Activated T-cell treated with anti-CD3 and anti-CD28 coated beads, Interleukin-2, amount 50 U/mL, for 72 hours (primary cell): ENCODE measurements at regions not wholly inside any gene's neighbourhood (a gene's known extent, or its start where the extent isn't known, plus 50 kb on each side); places are given as distances from the start of the nearest gene placed in this dataset.
"Not testable (repeated sequence)": the region's sequence is repeated elsewhere in the genome, so short reads cannot be mapped to it uniquely, and the experiment has no call there.

ENCODE experiments used
- ATAC-seq, 2 donors: fragments of 150-1000 bp; cut with Tn5 transposase; replicated peaks in 1 of 2; 2 replicates each; pipeline ENCODE4 v1.10.0; 2021; ENCODE audit warnings: moderate library complexity in 2 of 2, mild to moderate bottlenecking in 1 of 2
- DNase-seq, 2 donors: peaks; one replicate each; pipeline ENCODE4 v3.0.0; 2021 to 2022; ENCODE audit warnings: mixed read lengths in 1 of 2
- H3K27ac Mint-ChIP-seq: one replicate; pipeline ENCODE4 v1.8.0; 2022; ENCODE audit warnings: mild to moderate bottlenecking, moderate library complexity, mixed read lengths
- H3K27me3 Mint-ChIP-seq: one replicate; pipeline ENCODE4 v1.8.0; 2022; ENCODE audit warnings: low read depth, mixed read lengths
- H3K36me3 Mint-ChIP-seq, 2 donors: one replicate each; pipeline ENCODE4 v1.8.0; 2022; ENCODE audit warnings: mixed read lengths in 2 of 2, mild to moderate bottlenecking in 1 of 2; ENCODE audit not compliant: insufficient read depth in 2 of 2
- H3K4me1 Mint-ChIP-seq: one replicate; pipeline ENCODE4 v1.8.0; 2022; ENCODE audit warnings: low read depth, mixed read lengths
- H3K4me3 Mint-ChIP-seq, 2 donors: one replicate each; pipeline ENCODE4 v1.8.0; 2022; ENCODE audit warnings: mild to moderate bottlenecking in 2 of 2, mixed read lengths in 2 of 2, moderate library complexity in 2 of 2
- H3K9me3 Mint-ChIP-seq, 2 donors: one replicate each; pipeline ENCODE4 v1.8.0; 2022; ENCODE audit warnings: mixed read lengths in 2 of 2

DNA sequence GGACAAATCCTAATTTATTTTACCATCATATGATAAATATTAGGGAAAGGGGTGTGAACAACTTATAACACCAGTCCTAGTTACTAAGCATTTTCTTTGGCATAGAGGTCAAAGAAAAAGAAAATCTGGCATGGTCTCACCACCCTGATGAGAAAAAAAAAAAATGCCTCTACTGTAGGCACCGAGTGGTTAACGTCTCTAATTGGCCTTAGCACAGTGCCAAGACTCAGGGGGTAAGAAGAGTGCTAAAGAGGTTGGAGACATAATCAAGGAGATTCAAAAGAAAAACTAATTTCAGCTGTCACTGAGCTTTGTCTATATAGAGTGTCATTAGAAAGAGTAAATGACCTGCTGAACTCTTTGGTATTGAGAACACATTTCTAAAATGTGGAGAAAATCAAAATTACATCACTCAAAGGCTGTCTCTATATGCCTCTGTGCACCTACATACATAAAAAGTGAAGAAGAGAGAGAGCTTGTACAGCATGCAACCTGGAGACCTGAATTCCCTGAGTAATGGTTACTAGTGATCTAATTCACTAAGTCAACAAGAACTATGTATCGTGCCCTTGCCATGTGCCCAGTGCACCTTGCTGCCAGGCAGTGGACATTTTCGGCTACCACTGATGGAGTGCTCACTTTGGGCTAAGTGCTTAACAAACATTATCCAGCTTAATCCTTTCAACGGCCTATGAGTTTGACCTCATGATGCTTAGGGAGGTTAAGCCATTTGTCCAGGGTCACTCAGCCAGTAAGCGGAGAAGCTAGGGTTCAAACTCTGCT, 113.8 kb upstream of the G2E3 start:
- Mint-ChIP-seq H3K9me3 (no peaks in the 10 kb centered on the region), H3K27ac (no peak overlapping the region), H3K4me3 (no peak overlapping the region), H3K27me3 (peaks cover 15% of the 10 kb centered on the region), H3K36me3 (no peaks in the 10 kb centered on the region), H3K4me1 (no peaks in the 10 kb centered on the region)
- ATAC-seq (no peak), DNase-seq (no peak)

DNA sequence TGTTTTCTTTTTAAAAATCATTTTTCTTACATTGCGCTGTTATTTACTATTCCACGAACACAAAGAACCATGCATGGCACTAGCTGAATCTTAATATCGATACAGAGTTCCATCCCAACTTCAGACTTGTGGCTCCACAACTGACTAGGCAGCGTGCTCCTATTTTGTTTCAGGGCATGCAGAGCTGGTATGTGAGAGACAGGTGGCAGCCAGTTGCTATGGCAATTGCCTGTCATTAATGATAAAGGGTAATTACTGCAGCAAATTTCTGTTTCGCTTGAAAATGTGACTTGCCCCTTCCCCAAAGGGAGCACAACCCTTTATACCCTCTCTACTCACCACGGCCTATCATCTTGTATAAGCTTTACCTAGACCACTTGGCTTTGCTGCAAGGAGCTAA, 113.1 kb upstream of the G2E3 start:
- H3K9me3 Mint-ChIP-seq: no peaks in the 10 kb centered on the region
- DNase-seq: no peak
- no peak overlapping the region for H3K27ac Mint-ChIP-seq
- H3K36me3 Mint-ChIP-seq: no peaks in the 10 kb centered on the region
- H3K4me3 Mint-ChIP-seq: no peak overlapping the region
- peaks cover 15% of the 10 kb centered on the region for H3K27me3 Mint-ChIP-seq
- no peaks in the 10 kb centered on the region for H3K4me1 Mint-ChIP-seq
- no peak for ATAC-seq

- Mint-ChIP-seq H3K9me3 (no peaks in the 10 kb centered on the region), H3K27me3 (no peaks in the 10 kb centered on the region), H3K4me3 (no peak overlapping the region), H3K4me1 (no peaks in the 10 kb centered on the region), H3K36me3 (no peaks in the 10 kb centered on the region), H3K27ac (no peak overlapping the region)
- no peak for ATAC-seq
- DNase-seq: no peak
Observed at GRCh38 chr14:30450631-30451545, 108.1 kb upstream of the G2E3 start.

DNA sequence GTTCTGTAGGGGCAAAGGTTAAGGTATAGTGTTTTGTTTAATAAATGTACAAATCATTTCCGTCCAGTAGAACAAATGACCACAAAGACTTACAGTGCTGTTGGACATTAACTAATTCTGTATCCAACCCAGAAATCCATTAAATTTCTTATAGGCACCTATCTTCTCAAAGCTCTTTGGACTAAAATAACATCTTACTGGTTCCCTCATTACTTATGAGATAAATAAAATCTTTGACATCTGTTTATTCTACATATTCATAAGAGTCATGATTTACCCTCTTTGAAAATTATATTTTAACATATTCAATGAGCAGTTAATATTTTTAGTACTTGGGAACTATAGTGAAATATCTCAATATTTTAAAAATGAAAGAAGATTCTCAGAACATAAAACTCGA, 102.7 kb upstream of the G2E3 start:
- DNase-seq (no peak), ATAC-seq (no peak)
- H3K27ac Mint-ChIP-seq: no peak overlapping the region

GRCh38 chr14:30462358-30462757, 96.6 kb upstream of the G2E3 start:
- Mint-ChIP-seq H3K9me3 (no peaks in the 10 kb centered on the region), H3K4me1 (no peaks in the 10 kb centered on the region), H3K27ac (no peak overlapping the region), H3K36me3 (no peaks in the 10 kb centered on the region), H3K4me3 (no peak overlapping the region), H3K27me3 (no peaks in the 10 kb centered on the region)
- DNase-seq (no peak), ATAC-seq (no peak)

More for the DNA sequence above, 102.7 kb upstream of the G2E3 start:
- H3K4me1 Mint-ChIP-seq: no peaks in the 10 kb centered on the region
- no peaks in the 10 kb centered on the region for H3K27me3 Mint-ChIP-seq
- H3K9me3 Mint-ChIP-seq: no peaks in the 10 kb centered on the region
- H3K36me3 Mint-ChIP-seq: no peaks in the 10 kb centered on the region
- H3K4me3 Mint-ChIP-seq: no peak overlapping the region

GRCh38 chr14:30464481-30464880, 94.5 kb upstream of the G2E3 start:
- ATAC-seq (no peak), DNase-seq (no peak)
- Mint-ChIP-seq H3K9me3 (no peaks in the 10 kb centered on the region), H3K27ac (no peak overlapping the region), H3K27me3 (no peaks in the 10 kb centered on the region), H3K4me1 (no peaks in the 10 kb centered on the region), H3K36me3 (no peaks in the 10 kb centered on the region), H3K4me3 (no peak overlapping the region)

- ATAC-seq: no peak
- H3K36me3 Mint-ChIP-seq: no peaks in the 10 kb centered on the region
- H3K9me3 Mint-ChIP-seq: no peaks in the 10 kb centered on the region
- no peak overlapping the region for H3K27ac Mint-ChIP-seq
- no peak for DNase-seq
- H3K4me3 Mint-ChIP-seq: no peak overlapping the region
- H3K4me1 Mint-ChIP-seq: no peaks in the 10 kb centered on the region
- peaks cover 5% of the 10 kb centered on the region for H3K27me3 Mint-ChIP-seq
Observed at GRCh38 chr14:30468354-30468753, 90.6 kb upstream of the G2E3 start.

- no peaks in the 10 kb centered on the region for H3K9me3 Mint-ChIP-seq
- peaks cover 5% of the 10 kb centered on the region for H3K27me3 Mint-ChIP-seq
- ATAC-seq (no peak), DNase-seq (no peak)
- no peaks in the 10 kb centered on the region for H3K4me1 Mint-ChIP-seq
- H3K4me3 Mint-ChIP-seq: no peak overlapping the region
- H3K27ac Mint-ChIP-seq: no peak overlapping the region
- no peaks in the 10 kb centered on the region for H3K36me3 Mint-ChIP-seq
Observed at GRCh38 chr14:30471980-30472379, 87.0 kb upstream of the G2E3 start.

GRCh38 chr14:30473846-30474696, 84.9 kb upstream of the G2E3 start:
- ATAC-seq, H3K27me3 Mint-ChIP-seq, H3K4me3 Mint-ChIP-seq, H3K27ac Mint-ChIP-seq, H3K4me1 Mint-ChIP-seq, H3K9me3 Mint-ChIP-seq, H3K36me3 Mint-ChIP-seq, DNase-seq: not testable (repeated sequence)

DNA sequence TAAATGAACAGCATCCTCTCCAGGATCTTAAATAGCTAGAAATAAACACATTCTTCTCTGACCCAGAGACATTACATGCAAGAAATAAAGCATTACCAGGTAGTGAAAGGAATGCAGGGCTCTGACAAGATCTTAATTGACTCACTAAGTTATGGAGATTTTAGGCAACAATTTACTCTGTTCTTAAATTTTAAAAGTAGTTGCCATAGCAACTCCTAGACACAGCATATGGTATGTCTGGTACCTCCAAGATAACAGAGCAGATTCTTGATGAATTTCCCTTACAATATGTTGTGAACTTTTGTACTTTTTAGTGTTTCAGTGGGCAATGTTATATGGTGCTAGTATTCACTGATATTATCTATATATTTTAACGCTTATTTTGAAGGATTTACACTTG, 76.7 kb upstream of the G2E3 start:
- Mint-ChIP-seq H3K4me3 (no peak overlapping the region), H3K9me3 (no peaks in the 10 kb centered on the region), H3K27me3 (no peaks in the 10 kb centered on the region), H3K36me3 (no peaks in the 10 kb centered on the region), H3K4me1 (no peaks in the 10 kb centered on the region), H3K27ac (no peak overlapping the region)
- ATAC-seq (no peak), DNase-seq (no peak)

GRCh38 chr14:30484201-30484600, 74.8 kb upstream of the G2E3 start:
- Mint-ChIP-seq H3K4me3 (no peak overlapping the region), H3K27ac (no peak overlapping the region), H3K9me3 (no peaks in the 10 kb centered on the region), H3K27me3 (no peaks in the 10 kb centered on the region), H3K36me3 (no peaks in the 10 kb centered on the region), H3K4me1 (no peaks in the 10 kb centered on the region)
- no peak for ATAC-seq
- no peak for DNase-seq

- H3K27ac Mint-ChIP-seq: no peak overlapping the region
- no peaks in the 10 kb centered on the region for H3K36me3 Mint-ChIP-seq
- no peaks in the 10 kb centered on the region for H3K9me3 Mint-ChIP-seq
- no peak overlapping the region for H3K4me3 Mint-ChIP-seq
- H3K27me3 Mint-ChIP-seq: no peaks in the 10 kb centered on the region
- DNase-seq (no peak), ATAC-seq (no peak)
- H3K4me1 Mint-ChIP-seq: no peaks in the 10 kb centered on the region
Observed at GRCh38 chr14:30484976-30485375, 74.0 kb upstream of the G2E3 start.

GRCh38 chr14:30496852-30497251, 62.1 kb upstream of the G2E3 start:
- DNase-seq: no peak
- Mint-ChIP-seq H3K27ac (no peak overlapping the region), H3K27me3 (no peaks in the 10 kb centered on the region), H3K9me3 (no peaks in the 10 kb centered on the region), H3K4me1 (no peaks in the 10 kb centered on the region), H3K36me3 (no peaks in the 10 kb centered on the region), H3K4me3 (no peak overlapping the region)
- ATAC-seq: no peak
